Fibroblast of the conjunctiva (primary cell): ENCODE measurements at regions not wholly inside any gene's neighbourhood (a gene's known extent, or its start where the extent isn't known, plus 50 kb on each side); places are given as distances from the start of the nearest gene placed in this dataset.
"Not testable (repeated sequence)": the region's sequence is repeated elsewhere in the genome, so short reads cannot be mapped to it uniquely, and the experiment has no call there.

Source experiments
- DNase-seq: peaks from one replicate; pipeline ENCODE4 v3.0.0-alpha.2; 2010; ENCODE audit warnings: low read depth

DNA sequence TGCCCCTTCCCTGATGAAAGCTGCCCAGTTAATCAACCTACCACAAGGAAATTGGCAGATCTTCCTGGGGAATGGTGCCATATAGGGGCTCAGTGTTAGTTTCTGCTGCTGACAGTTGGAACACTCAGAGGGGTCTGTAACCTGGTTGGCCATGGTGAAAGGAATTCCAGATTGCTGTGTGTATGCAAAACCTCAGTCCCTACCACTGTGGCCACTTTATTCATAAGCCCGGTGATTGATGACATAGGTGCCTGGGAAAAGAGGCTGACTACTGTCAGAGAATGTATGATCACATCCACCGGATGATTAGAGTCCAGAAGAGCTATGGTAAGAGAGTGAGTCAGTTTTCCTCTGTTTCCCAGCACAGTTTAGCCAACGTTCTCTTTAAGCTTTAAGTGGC, 363.9 kb upstream of the NPAP1 start:
- not testable (repeated sequence) for DNase-seq

GRCh38 chr15:24316326-24316725, 359.2 kb upstream of the NPAP1 start:
- DNase-seq: not testable (repeated sequence)

DNA sequence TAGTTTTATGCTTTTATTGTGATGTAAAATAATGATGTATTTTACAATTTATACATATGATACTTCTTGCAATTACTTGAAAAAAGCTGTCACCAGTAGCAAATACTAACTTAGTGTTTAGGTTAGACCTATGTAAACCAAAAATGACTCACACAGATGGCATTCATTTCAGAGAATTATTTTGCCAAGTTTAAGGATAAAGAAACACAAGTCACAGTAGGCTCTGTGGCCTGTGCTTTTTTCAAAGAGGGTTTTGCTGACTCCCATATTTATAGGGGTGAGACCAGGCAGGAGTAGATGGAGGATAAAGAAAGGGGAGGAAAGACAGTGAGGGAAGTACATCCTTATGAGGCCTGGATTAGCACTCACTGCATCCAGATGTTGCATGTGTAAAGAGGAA, 356.6 kb upstream of the NPAP1 start:
- DNase-seq: no peak

- not testable (repeated sequence) for DNase-seq
Measured at GRCh38 chr15:24324096-24324495, 351.5 kb upstream of the NPAP1 start.

DNA sequence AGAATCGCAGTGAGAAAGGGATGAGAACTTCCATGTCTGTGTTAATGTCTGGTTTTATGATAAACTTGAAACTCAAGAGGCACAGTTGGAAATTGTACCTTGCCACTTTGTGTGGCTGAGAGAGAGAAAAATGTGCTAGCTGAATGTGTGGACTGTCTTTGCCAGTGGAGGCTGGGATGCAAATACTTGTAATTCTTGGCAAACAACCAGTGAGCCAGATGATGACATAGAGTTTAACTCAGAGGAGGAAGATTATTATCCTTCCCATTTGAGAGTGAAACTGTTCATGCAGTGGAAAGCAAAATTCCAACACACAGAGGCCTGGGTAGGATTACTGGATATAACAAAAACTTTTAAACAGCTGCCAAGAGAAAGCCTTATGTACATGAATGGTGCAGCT, 349.1 kb upstream of the NPAP1 start:
- not testable (repeated sequence) for DNase-seq

- DNase-seq: not testable (repeated sequence)
Measured at GRCh38 chr15:24331964-24332363, 343.6 kb upstream of the NPAP1 start.

DNA sequence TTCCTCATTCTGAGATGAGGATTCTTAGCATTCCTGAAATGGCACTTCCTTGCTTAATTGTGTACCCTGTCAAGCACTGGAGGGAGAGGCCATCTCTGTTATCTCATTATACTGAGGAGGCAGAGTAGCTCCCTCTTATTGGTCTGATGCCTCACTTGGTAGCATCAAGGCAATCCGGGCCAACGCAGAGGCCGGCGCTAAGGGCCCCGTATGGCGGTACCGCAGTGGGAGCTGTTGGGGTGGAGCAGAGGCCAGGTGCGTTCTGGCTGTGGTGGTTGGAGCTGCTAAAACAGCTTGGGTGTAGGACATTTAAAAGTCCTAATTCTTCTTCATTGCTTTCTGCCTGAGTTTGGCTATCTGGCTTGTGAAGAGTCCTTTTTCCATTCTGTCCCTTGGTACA, 333.7 kb upstream of the NPAP1 start:
- DNase-seq: not testable (repeated sequence)

DNA sequence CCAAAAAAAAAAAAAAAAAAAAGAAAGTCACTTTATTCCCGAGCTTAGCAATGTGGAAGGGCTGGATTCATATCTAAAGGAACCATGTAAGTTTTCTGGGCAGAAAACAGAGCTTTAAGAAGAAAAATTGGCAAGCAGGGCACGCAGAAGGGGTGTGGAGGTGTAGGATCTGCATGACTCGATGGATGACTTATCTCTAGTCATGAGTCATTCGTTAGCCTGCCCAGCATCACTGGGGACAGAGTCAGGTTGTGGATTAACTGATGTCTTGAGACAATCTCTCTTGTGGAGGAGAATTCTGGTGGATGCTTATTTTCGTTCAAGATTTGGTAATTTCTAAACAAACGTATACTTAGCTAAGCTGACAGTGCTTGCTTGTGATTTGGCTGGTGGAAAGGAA, 322.8 kb upstream of the NPAP1 start:
- DNase-seq: not testable (repeated sequence)

DNA sequence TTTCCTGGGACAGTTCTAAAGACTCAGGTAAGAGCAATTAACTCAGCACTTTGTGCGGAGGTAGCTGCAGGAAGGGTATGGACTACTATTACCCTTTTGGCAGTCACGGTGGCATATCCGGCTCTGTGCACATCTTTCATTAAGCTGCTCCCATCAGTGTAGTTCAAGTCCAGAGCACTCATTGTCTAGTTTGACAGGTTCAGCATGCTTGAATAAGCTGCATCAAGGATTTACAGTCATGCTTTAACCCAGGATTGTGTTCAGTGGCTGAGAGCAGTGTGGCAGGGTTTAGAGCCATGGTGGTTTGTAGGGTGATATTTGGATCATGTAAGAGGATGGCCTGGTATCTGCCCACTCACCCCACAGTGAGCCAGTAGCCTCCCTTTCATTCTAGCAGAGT, 294.5 kb upstream of the NPAP1 start:
- not testable (repeated sequence) for DNase-seq

DNA sequence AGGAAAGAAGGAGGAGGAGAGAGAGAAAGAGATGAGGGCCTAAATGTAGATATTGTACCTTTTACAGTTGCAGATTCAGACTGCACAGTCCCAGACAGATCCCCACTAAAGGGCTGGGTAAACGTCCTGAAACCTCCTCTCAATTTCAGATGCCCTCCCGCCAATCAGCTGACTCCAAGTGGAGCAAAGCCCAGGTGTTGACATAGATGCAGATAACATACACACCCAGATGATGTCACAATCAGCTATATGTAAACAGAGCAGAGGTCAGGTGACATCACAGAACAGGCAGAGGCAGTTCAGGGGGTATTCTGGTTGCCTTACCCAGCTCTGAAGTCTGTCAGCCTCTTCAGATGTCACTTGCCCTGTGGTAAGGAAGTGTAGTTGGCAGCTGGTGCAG, 290.3 kb upstream of the NPAP1 start:
- DNase-seq: not testable (repeated sequence)

DNA sequence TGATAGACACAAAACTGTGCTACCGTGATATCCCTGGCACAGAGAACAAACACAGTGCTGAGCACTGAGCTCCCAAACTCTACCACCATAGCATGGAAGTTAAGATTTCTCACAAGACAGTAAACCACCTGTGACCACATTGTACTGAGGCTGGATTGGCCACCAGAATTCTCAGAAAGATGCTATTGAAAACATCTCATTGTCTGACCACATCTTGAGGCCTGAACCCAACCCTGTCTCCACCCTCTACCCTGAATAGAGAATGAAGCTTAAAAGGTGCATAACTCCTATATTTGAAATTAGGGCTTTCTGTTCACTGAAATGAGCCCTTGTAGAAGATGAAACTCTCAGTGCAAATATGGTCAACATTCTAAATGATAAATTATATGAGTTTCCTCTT, 281.3 kb upstream of the NPAP1 start:
- no peak for DNase-seq

DNA sequence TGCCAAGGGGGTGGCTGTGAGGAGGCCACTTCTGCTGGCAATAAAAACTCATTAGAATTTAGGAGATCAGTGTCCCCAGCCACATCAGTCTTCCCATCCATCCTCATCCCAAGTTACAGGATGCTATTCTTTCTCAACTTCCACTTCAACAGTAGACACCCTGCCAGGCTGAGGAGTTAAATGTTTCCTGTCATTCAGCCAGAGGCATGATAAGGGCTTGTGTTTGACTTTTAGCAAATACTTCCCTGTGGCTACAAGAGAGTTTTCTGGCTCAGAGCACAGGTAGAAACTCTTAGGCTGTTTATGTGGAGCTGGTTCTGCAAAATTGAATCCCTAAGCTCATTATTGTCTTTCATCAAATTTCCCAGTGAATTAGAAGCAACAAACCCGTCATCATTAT, 262.9 kb upstream of the NPAP1 start:
- not testable (repeated sequence) for DNase-seq

DNA sequence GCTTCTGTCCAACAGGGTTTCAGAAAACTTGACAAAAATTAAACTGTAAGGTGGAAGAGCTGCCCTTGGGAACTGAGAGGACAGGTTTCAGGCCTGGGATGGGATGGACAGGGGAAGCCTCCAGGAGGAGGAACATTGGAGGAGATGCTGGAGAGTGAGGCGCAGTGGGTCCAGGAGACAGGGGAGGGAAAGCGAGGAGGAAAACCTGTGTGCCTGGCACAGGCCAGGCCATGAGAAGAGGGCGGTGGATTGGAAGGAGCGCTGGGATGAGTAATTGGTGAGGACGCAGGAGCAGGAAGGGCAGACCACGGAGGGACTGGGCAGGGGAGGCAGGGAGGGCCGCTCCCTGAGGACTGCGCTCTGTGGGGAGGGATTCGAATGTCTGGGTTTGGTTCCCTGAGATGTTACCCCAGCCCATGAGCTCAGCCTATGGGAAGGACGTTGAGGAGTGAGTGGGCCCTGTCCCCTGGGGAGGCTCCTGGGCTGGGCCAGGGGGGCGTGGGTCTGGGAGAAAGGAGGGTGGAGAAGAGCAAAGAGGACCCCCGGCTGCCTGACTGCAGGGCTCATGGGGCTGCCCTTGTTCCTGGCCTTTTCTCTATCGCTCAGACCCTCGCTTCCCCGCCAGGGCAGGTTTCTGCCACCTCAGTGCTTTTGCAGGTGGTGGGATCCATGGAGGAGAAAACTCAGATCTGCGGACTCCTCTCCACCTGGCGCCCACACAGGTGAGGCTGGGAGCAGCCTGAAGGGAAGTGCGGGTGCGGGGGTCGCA, 249.1 kb upstream of the NPAP1 start:
- not testable (repeated sequence) for DNase-seq

DNA sequence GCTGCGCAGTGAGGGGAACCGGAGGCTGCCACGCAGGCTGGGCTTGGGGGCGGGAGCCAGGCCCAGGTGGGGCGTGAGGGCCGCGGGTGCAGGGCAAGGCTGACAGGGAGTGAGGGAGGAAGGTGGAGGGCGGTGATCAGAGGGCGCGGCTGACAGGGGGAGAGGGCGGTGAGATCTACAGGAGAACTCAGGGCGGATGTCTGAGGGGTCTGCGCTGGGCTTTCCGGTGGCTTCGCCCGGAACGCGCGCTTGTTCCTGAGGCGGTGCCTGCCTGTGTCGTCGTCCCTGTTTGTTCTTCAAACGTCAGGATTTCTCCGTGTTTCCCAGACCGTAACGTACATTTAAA, 248.5 kb upstream of the NPAP1 start:
- not testable (repeated sequence) for DNase-seq

GRCh38 chr15:24435075-24435820, 240.3 kb upstream of the NPAP1 start:
- DNase-seq: not testable (repeated sequence)

- DNase-seq: not testable (repeated sequence)
Measured at GRCh38 chr15:24437270-24437669, 238.3 kb upstream of the NPAP1 start.

DNA sequence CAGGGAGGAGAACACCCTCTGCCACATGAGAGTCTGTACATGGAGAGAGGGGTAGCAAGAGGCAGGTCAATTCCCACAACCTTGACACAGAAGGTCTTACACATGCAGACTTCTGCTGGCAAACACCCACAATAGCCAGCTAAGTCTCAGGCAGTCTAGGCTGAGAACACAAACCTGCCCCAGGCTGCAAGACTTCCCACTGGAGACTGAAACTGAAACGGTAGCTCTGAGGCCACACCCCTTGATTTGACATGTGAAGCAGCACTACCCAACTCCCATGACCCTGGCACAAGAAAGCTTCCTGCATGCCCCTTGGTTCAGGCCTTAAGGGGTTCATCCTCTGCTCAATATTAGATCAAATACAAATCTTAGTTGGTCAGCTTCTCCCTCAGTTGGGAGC, 237.8 kb upstream of the NPAP1 start:
- DNase-seq: not testable (repeated sequence)

GRCh38 chr15:24477107-24478025, 198.2 kb upstream of the NPAP1 start:
- DNase-seq: not testable (repeated sequence)

- DNase-seq: not testable (repeated sequence)
Measured at GRCh38 chr15:24485885-24486567, 189.5 kb upstream of the NPAP1 start.

- not testable (repeated sequence) for DNase-seq
Measured at GRCh38 chr15:24488164-24488907, 187.2 kb upstream of the NPAP1 start.

GRCh38 chr15:24505216-24505615, 170.4 kb upstream of the NPAP1 start:
- DNase-seq: not testable (repeated sequence)
